HL-60 (cell line): ENCODE measurements at regions not wholly inside any gene's neighbourhood (a gene's known extent, or its start where the extent isn't known, plus 50 kb on each side); places are given as distances from the start of the nearest gene placed in this dataset.

ENCODE experiments used
- GABPA ChIP-seq: IDR thresholded peaks from 2 replicates; pipeline ENCODE4 v1.6.1; 2012; ENCODE audit warnings: low read depth
- POLR2AphosphoS5 ChIP-seq: IDR thresholded peaks from 2 replicates; pipeline ENCODE4 v1.6.1; 2012; ENCODE audit warnings: low read depth
- TF ChIP-seq, protein P1 (sequence below): IDR thresholded peaks from 2 replicates; pipeline ENCODE4 v1.6.1; 2012; ENCODE audit warnings: low read depth; ENCODE audit not compliant: insufficient replicate concordance
- TF ChIP-seq, protein P2 (sequence below): IDR thresholded peaks from one replicate; pipeline ENCODE4 v1.5.1; 2011; ENCODE audit warnings: low read length, control low read depth, inconsistent platforms; ENCODE audit not compliant: insufficient read depth

- TF ChIP-seq, protein P1, sequence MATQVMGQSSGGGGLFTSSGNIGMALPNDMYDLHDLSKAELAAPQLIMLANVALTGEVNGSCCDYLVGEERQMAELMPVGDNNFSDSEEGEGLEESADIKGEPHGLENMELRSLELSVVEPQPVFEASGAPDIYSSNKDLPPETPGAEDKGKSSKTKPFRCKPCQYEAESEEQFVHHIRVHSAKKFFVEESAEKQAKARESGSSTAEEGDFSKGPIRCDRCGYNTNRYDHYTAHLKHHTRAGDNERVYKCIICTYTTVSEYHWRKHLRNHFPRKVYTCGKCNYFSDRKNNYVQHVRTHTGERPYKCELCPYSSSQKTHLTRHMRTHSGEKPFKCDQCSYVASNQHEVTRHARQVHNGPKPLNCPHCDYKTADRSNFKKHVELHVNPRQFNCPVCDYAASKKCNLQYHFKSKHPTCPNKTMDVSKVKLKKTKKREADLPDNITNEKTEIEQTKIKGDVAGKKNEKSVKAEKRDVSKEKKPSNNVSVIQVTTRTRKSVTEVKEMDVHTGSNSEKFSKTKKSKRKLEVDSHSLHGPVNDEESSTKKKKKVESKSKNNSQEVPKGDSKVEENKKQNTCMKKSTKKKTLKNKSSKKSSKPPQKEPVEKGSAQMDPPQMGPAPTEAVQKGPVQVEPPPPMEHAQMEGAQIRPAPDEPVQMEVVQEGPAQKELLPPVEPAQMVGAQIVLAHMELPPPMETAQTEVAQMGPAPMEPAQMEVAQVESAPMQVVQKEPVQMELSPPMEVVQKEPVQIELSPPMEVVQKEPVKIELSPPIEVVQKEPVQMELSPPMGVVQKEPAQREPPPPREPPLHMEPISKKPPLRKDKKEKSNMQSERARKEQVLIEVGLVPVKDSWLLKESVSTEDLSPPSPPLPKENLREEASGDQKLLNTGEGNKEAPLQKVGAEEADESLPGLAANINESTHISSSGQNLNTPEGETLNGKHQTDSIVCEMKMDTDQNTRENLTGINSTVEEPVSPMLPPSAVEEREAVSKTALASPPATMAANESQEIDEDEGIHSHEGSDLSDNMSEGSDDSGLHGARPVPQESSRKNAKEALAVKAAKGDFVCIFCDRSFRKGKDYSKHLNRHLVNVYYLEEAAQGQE = no peak
- TF ChIP-seq, protein P2, sequence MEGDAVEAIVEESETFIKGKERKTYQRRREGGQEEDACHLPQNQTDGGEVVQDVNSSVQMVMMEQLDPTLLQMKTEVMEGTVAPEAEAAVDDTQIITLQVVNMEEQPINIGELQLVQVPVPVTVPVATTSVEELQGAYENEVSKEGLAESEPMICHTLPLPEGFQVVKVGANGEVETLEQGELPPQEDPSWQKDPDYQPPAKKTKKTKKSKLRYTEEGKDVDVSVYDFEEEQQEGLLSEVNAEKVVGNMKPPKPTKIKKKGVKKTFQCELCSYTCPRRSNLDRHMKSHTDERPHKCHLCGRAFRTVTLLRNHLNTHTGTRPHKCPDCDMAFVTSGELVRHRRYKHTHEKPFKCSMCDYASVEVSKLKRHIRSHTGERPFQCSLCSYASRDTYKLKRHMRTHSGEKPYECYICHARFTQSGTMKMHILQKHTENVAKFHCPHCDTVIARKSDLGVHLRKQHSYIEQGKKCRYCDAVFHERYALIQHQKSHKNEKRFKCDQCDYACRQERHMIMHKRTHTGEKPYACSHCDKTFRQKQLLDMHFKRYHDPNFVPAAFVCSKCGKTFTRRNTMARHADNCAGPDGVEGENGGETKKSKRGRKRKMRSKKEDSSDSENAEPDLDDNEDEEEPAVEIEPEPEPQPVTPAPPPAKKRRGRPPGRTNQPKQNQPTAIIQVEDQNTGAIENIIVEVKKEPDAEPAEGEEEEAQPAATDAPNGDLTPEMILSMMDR = no peak
- TF ChIP-seq POLR2AphosphoS5 = no peak
- no peak for TF ChIP-seq GABPA
These were observed 91.7 kb downstream of the MDH1 start for GRCh38 chr2:63680455-63680854.
